ENCODE measurements at regions not wholly inside any gene's neighbourhood (a gene's known extent, or its start where the extent isn't known, plus 50 kb on each side); places are given as distances from the start of the nearest gene placed in this dataset.

GRCh38 chr2:136342138-136342537, 224.2 kb upstream of the CXCR4 start:
- CTCF ChIA-PET, result no interaction called here
- TF ChIP-seq CTCF (IDR thresholded peaks at IDR 0.05; ENCODE audit: insufficient read depth, low read length, missing control alignments), result no peak
- DNase-seq (ENCODE audit: low read depth, low spot score), result no peak
- POLR2A ChIA-PET, result no interaction called here
- no peak overlapping the region for H3K4me3 ChIP-seq (ENCODE audit: low read depth, low read length)

- no peak overlapping the region for H3K4me3 ChIP-seq (ENCODE audit: low read depth, low read length)
- ChIA-PET CTCF (no interaction called here), POLR2A (no interaction called here)
- no peak for DNase-seq (ENCODE audit: low read depth, low spot score)
- no peak for TF ChIP-seq CTCF (IDR thresholded peaks at IDR 0.05; ENCODE audit: insufficient read depth, low read length, missing control alignments)
Measured at GRCh38 chr2:136334967-136335366, 217.0 kb upstream of the CXCR4 start.

GRCh38 chr2:136332436-136333095, 214.6 kb upstream of the CXCR4 start:
- no peak for DNase-seq (ENCODE audit: low read depth, low spot score)
- TF ChIP-seq CTCF (IDR thresholded peaks at IDR 0.05; ENCODE audit: insufficient read depth, low read length, missing control alignments), result no peak
- CTCF ChIA-PET, result no interaction called here
- H3K4me3 ChIP-seq (ENCODE audit: low read depth, low read length), result no peak overlapping the region
- POLR2A ChIA-PET, result no interaction called here

GRCh38 chr2:136331226-136331625, 213.3 kb upstream of the CXCR4 start:
- no peak overlapping the region for H3K4me3 ChIP-seq (ENCODE audit: low read depth, low read length)
- ChIA-PET CTCF (no interaction called here), POLR2A (no interaction called here)
- DNase-seq (ENCODE audit: low read depth, low spot score), result no peak
- TF ChIP-seq CTCF (IDR thresholded peaks at IDR 0.05; ENCODE audit: insufficient read depth, low read length, missing control alignments), result no peak

GRCh38 chr2:136328207-136328795, 210.4 kb upstream of the CXCR4 start:
- no peak for TF ChIP-seq CTCF (IDR thresholded peaks at IDR 0.05; ENCODE audit: insufficient read depth, low read length, missing control alignments)
- CTCF ChIA-PET, result no interaction called here
- POLR2A ChIA-PET, result no interaction called here
- DNase-seq (ENCODE audit: low read depth, low spot score), result no peak
- no peak overlapping the region for H3K4me3 ChIP-seq (ENCODE audit: low read depth, low read length)

- ChIA-PET POLR2A (no interaction called here), CTCF (no interaction called here)
- no peak for TF ChIP-seq CTCF (IDR thresholded peaks at IDR 0.05; ENCODE audit: insufficient read depth, low read length, missing control alignments)
- no peak for DNase-seq (ENCODE audit: low read depth, low spot score)
- H3K4me3 ChIP-seq (ENCODE audit: low read depth, low read length), result no peak overlapping the region
Measured at GRCh38 chr2:136327162-136327852, 209.4 kb upstream of the CXCR4 start.
